Small intestine (tissue), 7 donors: ENCODE measurements at regions not wholly inside any gene's neighbourhood (a gene's known extent, or its start where the extent isn't known, plus 50 kb on each side); places are given as distances from the start of the nearest gene placed in this dataset.

Experiments
- DNase-seq, 2 donors: peaks; one replicate each; pipeline versions ENCODE4 v3.0.0 to v3.0.0-alpha.2; 2013
- FAIRE-seq: peaks from 2 replicates; lab custom pipeline; 2012; peaks lifted over from hg19 to GRCh38; lab: Jason Lieb, UNC
- H3K27ac ChIP-seq, 3 donors: one replicate each; pipeline ENCODE4 v1.5.1; 2013; ENCODE audit warnings: low read length in 2 of 3, mild to moderate bottlenecking in 2 of 3, control low read depth in 1 of 3, inconsistent platforms in 1 of 3, low read depth in 1 of 3, moderate library complexity in 1 of 3
- H3K27me3 ChIP-seq, 3 donors: one replicate each; pipeline ENCODE4 v1.6.1; 2013; ENCODE audit warnings: low read length in 3 of 3, inconsistent platforms in 1 of 3; ENCODE audit not compliant: control insufficient read depth in 3 of 3, insufficient read depth in 3 of 3
- H3K36me3 ChIP-seq, 3 donors: one replicate each; pipeline ENCODE4 v1.6.1; 2013; ENCODE audit warnings: low read length in 3 of 3, inconsistent platforms in 1 of 3, low read depth in 1 of 3, mild to moderate bottlenecking in 1 of 3, moderate library complexity in 1 of 3; ENCODE audit not compliant: control insufficient read depth in 3 of 3, insufficient read depth in 2 of 3
- H3K4me1 ChIP-seq, 3 donors: one replicate each; pipeline ENCODE4 v1.6.1; 2013; ENCODE audit warnings: low read length in 2 of 3, inconsistent platforms in 1 of 3, low read depth in 1 of 3, mild to moderate bottlenecking in 1 of 3, moderate library complexity in 1 of 3; ENCODE audit not compliant: control insufficient read depth in 3 of 3, insufficient read depth in 2 of 3
- H3K4me3 ChIP-seq, 3 donors: one replicate each; pipeline ENCODE4 v1.5.1; 2013; ENCODE audit warnings: low read length in 3 of 3, control low read depth in 1 of 3, inconsistent platforms in 1 of 3, low read depth in 1 of 3, mild to moderate bottlenecking in 1 of 3, moderate library complexity in 1 of 3
- H3K9me3 ChIP-seq, 2 donors: one replicate each; pipeline ENCODE4 v1.6.1; 2013; ENCODE audit warnings: low read depth in 1 of 2, low read length in 1 of 2; ENCODE audit not compliant: control insufficient read depth in 2 of 2, insufficient read depth in 1 of 2
- WGBS, 3 donors: extraction: QIAGEN DNeasy Blood & Tissue Kit; methylation state at CpG; one replicate each; pipeline ENCODE4 v1.1.7; 2013; 5-methylcytosine and 5-hydroxymethylcytosine counted together
- donor health status: healthy with polysubstance abuse.
- donor health status: control.
- donor health status: control.
- donor health status: Bipolar disorder and iron deficiency.
- donor health status: healthy.

DNA sequence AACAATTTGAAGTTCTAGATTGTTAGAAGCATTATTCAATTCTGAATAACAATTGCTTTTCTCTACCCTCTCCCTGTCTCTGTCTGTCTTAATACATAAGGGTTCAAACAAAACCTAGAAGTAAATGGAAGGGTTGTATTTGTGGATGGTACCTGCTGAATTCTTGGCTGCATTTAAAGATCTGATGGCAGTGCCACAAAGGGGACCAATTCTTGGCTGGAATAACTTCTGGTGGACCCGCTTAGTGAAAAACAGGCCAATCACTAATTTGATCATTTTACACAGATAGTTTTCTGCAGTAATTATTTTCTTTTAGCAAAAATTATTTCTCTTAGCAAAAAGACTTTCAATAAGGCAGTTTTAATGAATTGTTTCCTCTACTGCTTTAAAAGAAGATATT, 353.5 kb downstream of the MYCN start:
- no peak for FAIRE-seq
- peaks cover 0 to 1% of the 10 kb centered on the region in 2 donors for H3K9me3 ChIP-seq
- 95 to 100% (median 96%) methylated on average over 1 of the region's 1 CpG for WGBS, 3 donors

DNA sequence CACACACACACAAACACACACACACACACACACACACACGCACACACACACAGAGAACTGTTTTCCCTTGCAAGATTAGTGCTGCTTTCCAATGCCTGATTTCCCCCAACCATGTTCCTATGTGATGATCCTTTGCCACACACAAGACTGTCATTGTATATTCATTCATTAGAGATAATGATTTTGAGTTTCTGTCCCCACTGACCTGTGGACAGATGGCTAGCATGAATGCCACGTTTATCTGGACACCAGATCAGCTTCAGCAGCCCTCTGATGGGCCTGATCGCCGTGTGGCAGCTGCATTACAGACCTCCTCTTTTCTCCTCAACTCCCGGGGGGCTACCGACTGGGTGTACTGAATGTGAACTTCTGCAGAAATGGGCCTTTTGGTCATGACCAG, 353.0 kb downstream of the MYCN start:
- Histone ChIP-seq H3K4me3 (no peak overlapping the region), H3K36me3 (no peaks in the 10 kb centered on the region), H3K9me3 (no peaks in the 10 kb centered on the region), H3K4me1 (peaks cover 0 to 5% (median 0%) of the 10 kb centered on the region in 3 donors), H3K27ac (no peak overlapping the region), H3K27me3 (peaks cover 0 to 2% (median 0%) of the 10 kb centered on the region in 3 donors)
- no peak for DNase-seq
- 64 to 75% (median 75%) methylated on average over 6 of the region's 6 CpGs for WGBS, 3 donors
- FAIRE-seq = no peak

More for the DNA sequence above, 353.5 kb downstream of the MYCN start:
- Histone ChIP-seq H3K27me3 (peaks cover 0 to 2% (median 0%) of the 10 kb centered on the region in 3 donors), H3K4me3 (no peak overlapping the region), H3K36me3 (no peaks in the 10 kb centered on the region), H3K27ac (no peak overlapping the region), H3K4me1 (peaks cover 0 to 5% (median 0%) of the 10 kb centered on the region in 3 donors)
- no peak for DNase-seq

DNA sequence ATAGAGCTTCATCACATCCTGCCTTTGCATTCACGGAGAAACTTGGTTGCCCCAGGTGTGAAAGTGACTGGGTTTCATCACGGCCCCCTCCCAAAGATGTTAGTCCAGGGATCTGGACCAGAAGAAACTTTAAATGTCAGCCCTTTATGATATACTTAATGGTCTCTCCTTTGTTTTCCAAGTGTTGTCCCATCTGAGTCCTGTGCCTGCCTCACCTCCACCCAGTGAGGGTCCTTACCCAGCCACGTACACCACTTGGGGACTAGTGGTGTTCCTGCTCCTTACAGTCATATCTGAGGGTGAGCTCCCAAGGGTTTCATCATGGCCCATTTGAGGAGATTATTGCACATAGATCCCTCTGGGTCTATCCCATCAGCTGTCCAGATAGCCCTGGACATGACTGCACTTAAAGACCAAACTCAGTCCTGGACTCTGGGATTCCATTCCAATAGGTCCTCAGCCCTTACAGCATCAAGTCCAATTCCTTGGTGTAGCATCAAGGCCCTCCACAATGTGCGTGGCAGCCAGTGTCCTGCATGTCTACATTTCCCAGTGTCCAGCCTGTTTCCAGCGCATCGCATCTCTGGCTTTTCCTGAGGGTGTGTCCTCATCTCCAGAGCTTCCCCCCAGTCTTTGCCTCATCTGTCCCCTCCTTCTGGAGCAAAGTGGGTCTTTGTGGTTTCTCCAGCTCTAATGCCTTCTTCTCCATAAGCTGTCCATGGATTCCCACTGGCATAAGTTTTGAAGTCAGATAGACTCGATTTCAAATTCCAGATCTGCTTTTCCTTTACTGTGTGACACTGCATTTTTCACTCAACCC, 351.6 kb downstream of the MYCN start:
- Histone ChIP-seq H3K36me3 (no peaks in the 10 kb centered on the region), H3K27ac (no peak overlapping the region), H3K4me3 (no peak overlapping the region), H3K4me1 (peaks cover 0 to 5% (median 0%) of the 10 kb centered on the region in 3 donors), H3K9me3 (no peaks in the 10 kb centered on the region), H3K27me3 (peaks cover 0 to 2% (median 0%) of the 10 kb centered on the region in 3 donors)
- 92 to 95% (median 92%) methylated on average over 7 of the region's 7 CpGs for WGBS, 3 donors
- DNase-seq (no peak), FAIRE-seq (no peak)

DNA sequence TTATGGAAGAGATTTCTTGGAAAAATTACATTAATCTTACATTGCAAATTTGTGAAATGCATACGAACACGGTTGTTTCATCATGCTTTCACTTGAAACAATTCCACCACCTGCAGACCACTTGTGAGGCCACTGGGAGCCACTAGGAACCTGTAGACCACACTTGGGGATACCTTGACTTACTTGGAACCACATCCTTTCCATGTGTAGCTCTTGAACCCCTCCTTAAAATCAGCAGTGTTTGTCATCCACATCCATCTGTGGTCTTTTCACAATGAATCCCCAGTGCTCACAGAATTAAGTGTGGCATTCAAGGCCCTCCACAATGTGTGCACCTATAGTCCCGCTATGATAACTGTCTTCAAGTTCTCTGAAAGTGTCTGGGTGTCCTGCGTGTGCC, 350.9 kb downstream of the MYCN start:
- no peaks in the 10 kb centered on the region for H3K36me3 ChIP-seq
- WGBS, 3 donors = 89 to 92% (median 91%) methylated on average over 4 of the region's 4 CpGs
- H3K27me3 ChIP-seq = peaks cover 0 to 2% (median 0%) of the 10 kb centered on the region in 3 donors
- no peak overlapping the region for H3K4me3 ChIP-seq
- H3K27ac ChIP-seq = no peak overlapping the region
- H3K4me1 ChIP-seq = peaks cover 0 to 3% (median 0%) of the 10 kb centered on the region in 3 donors
- H3K9me3 ChIP-seq = no peaks in the 10 kb centered on the region
- FAIRE-seq (no peak), DNase-seq (no peak)

DNA sequence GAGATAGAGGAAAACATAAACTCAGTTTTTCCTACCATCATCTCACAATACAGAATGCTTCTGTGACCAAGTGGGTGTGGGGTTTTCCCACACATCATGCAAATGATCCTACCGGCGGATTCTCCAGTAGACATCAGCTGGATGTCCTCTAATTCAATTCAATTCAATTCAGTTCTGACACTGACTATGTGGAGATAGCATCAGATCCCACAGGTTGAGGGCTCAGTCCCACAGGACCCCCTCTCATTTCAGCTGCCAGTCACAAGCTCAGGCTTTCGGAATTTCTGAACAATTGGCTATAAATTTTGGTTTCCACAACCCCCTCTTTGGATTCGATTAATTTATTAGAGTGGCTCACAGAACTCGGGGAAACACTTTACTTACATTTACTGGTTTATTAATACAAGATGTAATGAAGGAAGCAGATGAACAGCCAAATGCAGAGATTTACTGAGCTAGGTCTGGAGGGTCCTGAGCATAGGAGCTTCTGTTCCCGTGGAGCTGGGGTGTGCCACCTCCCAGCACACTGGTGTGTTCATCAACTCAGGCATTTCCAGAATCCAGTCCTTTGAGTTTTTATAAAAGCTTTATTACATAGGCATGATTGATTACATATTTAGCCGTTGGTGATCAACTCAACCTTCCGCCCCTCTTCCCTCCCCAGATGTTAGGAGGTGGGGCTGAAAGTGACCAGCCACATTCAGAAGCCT, 350.1 kb downstream of the MYCN start:
- no peaks in the 10 kb centered on the region for H3K36me3 ChIP-seq
- H3K27me3 ChIP-seq = peaks cover 0 to 2% (median 0%) of the 10 kb centered on the region in 3 donors
- WGBS, 3 donors = 69 to 83% (median 73%) methylated on average over 8 of the region's 8 CpGs
- no peaks in the 10 kb centered on the region for H3K4me1 ChIP-seq
- FAIRE-seq (no peak), DNase-seq (no peak)
- H3K9me3 ChIP-seq = no peaks in the 10 kb centered on the region
- no peak overlapping the region for H3K4me3 ChIP-seq
- no peak overlapping the region for H3K27ac ChIP-seq

DNA sequence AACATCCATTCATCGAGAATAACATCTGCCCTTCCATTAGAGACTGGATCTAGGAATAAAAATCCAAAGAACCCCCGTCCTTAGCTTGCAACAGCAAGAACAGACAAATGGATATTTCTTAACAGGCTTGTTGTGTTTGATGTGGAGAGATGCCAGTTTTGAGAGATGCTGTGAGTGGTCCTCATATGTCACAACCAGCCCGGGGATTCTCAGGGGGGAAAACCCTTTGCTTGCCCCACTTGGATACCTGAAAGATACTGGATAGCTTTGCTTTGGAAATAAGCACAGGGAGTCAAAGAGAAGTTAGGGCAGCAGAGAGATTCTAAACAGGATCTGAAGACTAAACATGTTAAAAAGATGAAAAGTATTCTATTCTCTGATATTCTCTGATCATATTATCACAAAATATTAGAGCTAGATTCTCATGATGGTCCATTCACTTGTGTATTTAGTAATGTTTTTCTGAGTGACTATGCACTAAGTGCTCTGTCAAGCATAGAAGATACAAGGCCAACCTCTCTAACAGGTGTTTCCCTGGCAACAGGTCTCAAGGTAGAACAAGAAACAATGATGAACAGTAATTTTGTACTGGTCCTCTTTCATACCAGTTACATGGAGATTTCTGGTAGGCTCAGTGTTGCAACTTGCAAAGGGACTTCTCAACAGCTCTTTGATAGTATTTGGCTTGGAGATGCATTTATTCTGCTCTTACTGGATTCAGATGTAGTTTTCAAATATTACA, 348.2 kb downstream of the MYCN start:
- WGBS, 3 donors = 71 to 85% (median 76%) methylated on average over 3 of the region's 3 CpGs
- FAIRE-seq (no peak), DNase-seq (no peak)
- Histone ChIP-seq H3K9me3 (no peaks in the 10 kb centered on the region), H3K27me3 (peaks cover 0 to 2% (median 0%) of the 10 kb centered on the region in 3 donors), H3K27ac (no peak overlapping the region), H3K4me1 (no peaks in the 10 kb centered on the region), H3K4me3 (no peak overlapping the region), H3K36me3 (no peaks in the 10 kb centered on the region)

DNA sequence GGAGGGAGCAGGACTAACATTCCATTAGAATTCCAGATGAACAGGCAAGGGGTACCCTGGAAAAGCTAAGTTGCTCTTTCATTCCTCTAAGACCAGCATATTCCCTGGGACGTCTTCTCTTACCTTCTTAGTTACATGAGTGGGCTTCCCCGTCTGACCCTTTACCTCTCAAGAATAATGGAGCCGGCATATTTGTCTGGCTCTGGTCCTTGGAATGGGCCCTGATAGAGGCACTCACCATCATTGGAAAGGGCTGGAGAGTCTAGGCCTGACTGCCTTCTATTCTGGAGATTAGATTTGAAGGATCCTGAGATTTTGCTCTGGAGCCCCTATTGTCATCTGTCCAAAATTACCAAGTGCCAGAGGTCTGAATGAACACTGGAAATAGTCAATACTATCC, 347.5 kb downstream of the MYCN start:
- Histone ChIP-seq H3K36me3 (no peaks in the 10 kb centered on the region), H3K4me1 (no peaks in the 10 kb centered on the region), H3K27ac (no peak overlapping the region), H3K27me3 (peaks cover 0 to 2% (median 0%) of the 10 kb centered on the region in 3 donors), H3K4me3 (no peak overlapping the region), H3K9me3 (no peaks in the 10 kb centered on the region)
- WGBS, 3 donors = 87 to 97% (median 94%) methylated on average over 3 of the region's 3 CpGs
- FAIRE-seq (no peak), DNase-seq (no peak)

DNA sequence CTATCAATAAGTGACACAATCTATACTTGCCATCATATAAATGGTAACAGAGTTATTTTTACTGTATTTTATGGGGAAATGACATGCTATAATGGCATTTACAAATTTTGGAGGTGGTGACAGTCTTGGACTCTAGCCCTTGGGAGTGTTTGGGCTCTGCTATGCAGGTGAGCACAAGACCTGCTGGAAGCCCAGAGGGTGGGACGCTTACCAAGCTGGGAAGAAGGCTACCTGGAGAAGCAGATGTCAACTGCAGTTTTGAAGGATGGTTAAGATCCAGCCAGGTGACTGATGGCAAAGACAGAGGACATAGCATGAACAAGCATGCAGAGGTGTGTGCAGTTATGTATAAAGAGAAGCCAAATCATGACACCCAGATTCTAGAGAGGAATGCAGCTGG, 346.9 kb downstream of the MYCN start:
- FAIRE-seq = no peak

More for the DNA sequence above, 346.9 kb downstream of the MYCN start:
- 77 to 96% (median 93%) methylated on average over 1 of the region's 1 CpG for WGBS, 3 donors
- no peaks in the 10 kb centered on the region for H3K4me1 ChIP-seq
- H3K27ac ChIP-seq = no peak overlapping the region
- no peak for DNase-seq
- no peaks in the 10 kb centered on the region for H3K36me3 ChIP-seq
- H3K27me3 ChIP-seq = peaks cover 0 to 2% (median 0%) of the 10 kb centered on the region in 3 donors
- no peaks in the 10 kb centered on the region for H3K9me3 ChIP-seq
- no peak overlapping the region for H3K4me3 ChIP-seq
